DND-41 (cell line): ENCODE measurements at regions not wholly inside any gene's neighbourhood (a gene's known extent, or its start where the extent isn't known, plus 50 kb on each side); places are given as distances from the start of the nearest gene placed in this dataset.

Experiments
- CTCF ChIP-seq: IDR thresholded peaks from 2 replicates; pipeline ENCODE4 v1.5.1; 2012; ENCODE audit warnings: borderline replicate concordance, low read length, moderate library complexity, mild to moderate bottlenecking; ENCODE audit not compliant: poor library complexity, severe bottlenecking; ENCODE audit errors: extremely low read depth
- EZH2 ChIP-seq: IDR thresholded peaks from 3 replicates; pipeline ENCODE4 v1.6.1; 2012; ENCODE audit warnings: borderline replicate concordance, low read depth, mild to moderate bottlenecking, moderate library complexity, low read length, inconsistent platforms; ENCODE audit not compliant: severe bottlenecking

DNA sequence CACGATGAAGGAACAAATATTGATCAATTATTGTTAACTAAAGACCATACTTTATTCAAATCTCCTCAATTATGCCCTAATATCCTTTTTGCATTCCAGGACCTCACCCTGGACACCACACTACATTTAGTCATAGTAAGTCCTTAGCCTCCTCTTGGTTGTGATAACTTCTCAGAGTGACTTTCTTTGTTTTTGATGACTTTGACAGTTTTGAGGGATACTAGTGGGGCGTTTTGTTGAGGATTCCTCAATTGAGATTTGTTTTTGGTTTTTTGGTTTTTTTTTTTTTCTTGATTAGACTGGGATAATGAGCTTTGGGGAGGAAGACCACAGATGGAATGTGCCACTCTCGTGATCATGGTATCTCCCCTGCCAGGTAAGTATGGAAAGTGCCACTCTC is 105.5 kb downstream of the SOX9 start:
- TF ChIP-seq EZH2 (no peak), CTCF (no peak)
